ENCODE measurements at regions not wholly inside any gene's neighbourhood (a gene's known extent, or its start where the extent isn't known, plus 50 kb on each side); places are given as distances from the start of the nearest gene placed in this dataset.

GRCh38 chr6:110529355-110529754, 52.9 kb upstream of the SLC22A16 start:
- Histone ChIP-seq H3K4me1 (ENCODE audit: control insufficient read depth in 2 of 2, insufficient read depth in 2 of 2, low read length in 2 of 2) (no peaks in the 10 kb centered on the region), H3K4me3 (ENCODE audit: control extremely low read depth in 1 of 5, extremely low read depth in 1 of 5, insufficient read depth in 1 of 5, low read depth in 2 of 5, low read length in 4 of 5) (no peak overlapping the region), H3K9ac (ENCODE audit: low read length) (no peak overlapping the region), H3K27me3 (replicated peaks in 1 of 4; ENCODE audit: control extremely low read depth in 1 of 4, control insufficient read depth in 3 of 4, insufficient read depth in 4 of 4, low read length in 3 of 4) (peaks cover 0 to 8% (median 0%) of the 10 kb centered on the region in 4 experiments), H3K4me2 (replicated peaks; ENCODE audit: low read depth, low read length, poor library complexity, severe bottlenecking) (no peak overlapping the region), H3K27ac (ENCODE audit: low read length in 2 of 2) (no peak overlapping the region), H3K9me3 (ENCODE audit: control extremely low read depth in 1 of 3, control insufficient read depth in 2 of 3, insufficient read depth in 1 of 3, low read length in 2 of 3) (no peaks in the 10 kb centered on the region), H4K20me1 (ENCODE audit: control insufficient read depth, insufficient read depth, low read length, poor library complexity, severe bottlenecking) (no peaks in the 10 kb centered on the region), H2AFZ (ENCODE audit: insufficient read depth, low read depth, low read length, poor library complexity, severe bottlenecking) (peak overlapping the region; percentile 11), H3K79me2 (ENCODE audit: control insufficient read depth, insufficient read depth, low read length) (no peaks in the 10 kb centered on the region), H3K36me3 (replicated peaks in 1 of 2; ENCODE audit: control extremely low read depth in 1 of 2, control insufficient read depth in 1 of 2, extremely low read depth in 1 of 2, insufficient read depth in 2 of 2, low read length in 1 of 2) (no peaks in the 10 kb centered on the region)
- Mint-ChIP-seq H3K4me3 (no peak overlapping the region), H3K27ac (no peak overlapping the region), H3K9me3 (ENCODE audit: insufficient read depth) (no peaks in the 10 kb centered on the region), H3K27me3 (peaks cover 6% of the 10 kb centered on the region), H3K4me1 (no peaks in the 10 kb centered on the region)
- no peak for DNase-seq
- no peak for TF ChIP-seq EZH2 (IDR thresholded peaks at IDR 0.05; ENCODE audit: borderline replicate concordance, insufficient read depth, low read depth, low read length, poor library complexity, severe bottlenecking)
- TF ChIP-seq CTCF (IDR thresholded peaks at IDR 0.05) = no peak
- CTCF ChIA-PET = interaction anchor here (1.0 to 2.8 kb wide), 10 partner anchors 9 to 681 kb away, joined by 3 to 21 read pairs (median 6); no protein-coding TSS in a partner anchor
- intact Hi-C loops (cut with micrococcal nuclease) = loop anchor here (2.0 to 5.0 kb wide), 2 partner anchors 61 to 1513 kb away; no protein-coding TSS in a partner anchor
- POLR2A ChIA-PET = no interaction called here
- ATAC-seq (ENCODE audit: low read depth) = no peak
- WGBS (ENCODE audit: insufficient coverage) = 54% methylated on average over 2 of the region's 5 CpGs

GRCh38 chr6:110528930-110529325, 52.5 kb upstream of the SLC22A16 start:
- Histone ChIP-seq H3K4me3 (ENCODE audit: control extremely low read depth in 1 of 5, extremely low read depth in 1 of 5, insufficient read depth in 1 of 5, low read depth in 2 of 5, low read length in 4 of 5) (no peak overlapping the region), H3K27me3 (replicated peaks in 1 of 4; ENCODE audit: control extremely low read depth in 1 of 4, control insufficient read depth in 3 of 4, insufficient read depth in 4 of 4, low read length in 3 of 4) (peaks cover 0 to 8% (median 0%) of the 10 kb centered on the region in 4 experiments), H3K4me2 (replicated peaks; ENCODE audit: low read depth, low read length, poor library complexity, severe bottlenecking) (no peak overlapping the region), H3K4me1 (ENCODE audit: control insufficient read depth in 2 of 2, insufficient read depth in 2 of 2, low read length in 2 of 2) (no peaks in the 10 kb centered on the region), H4K20me1 (ENCODE audit: control insufficient read depth, insufficient read depth, low read length, poor library complexity, severe bottlenecking) (no peaks in the 10 kb centered on the region), H3K27ac (ENCODE audit: low read length in 2 of 2) (no peak overlapping the region), H3K79me2 (ENCODE audit: control insufficient read depth, insufficient read depth, low read length) (no peaks in the 10 kb centered on the region), H3K9ac (ENCODE audit: low read length) (no peak overlapping the region), H3K9me3 (ENCODE audit: control extremely low read depth in 1 of 3, control insufficient read depth in 2 of 3, insufficient read depth in 1 of 3, low read length in 2 of 3) (no peaks in the 10 kb centered on the region), H3K36me3 (replicated peaks in 1 of 2; ENCODE audit: control extremely low read depth in 1 of 2, control insufficient read depth in 1 of 2, extremely low read depth in 1 of 2, insufficient read depth in 2 of 2, low read length in 1 of 2) (no peaks in the 10 kb centered on the region), H2AFZ (ENCODE audit: insufficient read depth, low read depth, low read length, poor library complexity, severe bottlenecking) (no peak overlapping the region)
- Mint-ChIP-seq H3K27me3 (peaks cover 6% of the 10 kb centered on the region), H3K4me1 (no peaks in the 10 kb centered on the region), H3K9me3 (ENCODE audit: insufficient read depth) (no peaks in the 10 kb centered on the region), H3K4me3 (no peak overlapping the region), H3K27ac (no peak overlapping the region)
- POLR2A ChIA-PET = no interaction called here
- 98% methylated on average over 4 of the region's 6 CpGs for WGBS (ENCODE audit: insufficient coverage)
- DNase-seq (no peak), ATAC-seq (ENCODE audit: low read depth) (no peak)
- CTCF ChIA-PET = interaction anchor here (0.7 to 2.9 kb wide), 19 partner anchors 9 to 1513 kb away, joined by 3 to 29 read pairs (median 5); no protein-coding TSS in a partner anchor
- intact Hi-C loops (cut with micrococcal nuclease) = loop anchor here (1.0 to 5.0 kb wide), 6 partner anchors 62 to 1513 kb away; no protein-coding TSS in a partner anchor
- TF ChIP-seq EZH2 (IDR thresholded peaks at IDR 0.05; ENCODE audit: borderline replicate concordance, insufficient read depth, low read depth, low read length, poor library complexity, severe bottlenecking) (no peak), CTCF (IDR thresholded peaks at IDR 0.05) (no peak)
